GM18907 (cell line): ENCODE measurements at regions not wholly inside any gene's neighbourhood (a gene's known extent, or its start where the extent isn't known, plus 50 kb on each side); places are given as distances from the start of the nearest gene placed in this dataset.

Experiments
- ATAC-seq: cut with Tn5 transposase; IDR thresholded peaks from one replicate; pipeline ENCODE4 v1.9.1; 2021; ENCODE audit warnings: mild to moderate bottlenecking, moderate library complexity; ENCODE audit not compliant: unreplicated experiment

DNA sequence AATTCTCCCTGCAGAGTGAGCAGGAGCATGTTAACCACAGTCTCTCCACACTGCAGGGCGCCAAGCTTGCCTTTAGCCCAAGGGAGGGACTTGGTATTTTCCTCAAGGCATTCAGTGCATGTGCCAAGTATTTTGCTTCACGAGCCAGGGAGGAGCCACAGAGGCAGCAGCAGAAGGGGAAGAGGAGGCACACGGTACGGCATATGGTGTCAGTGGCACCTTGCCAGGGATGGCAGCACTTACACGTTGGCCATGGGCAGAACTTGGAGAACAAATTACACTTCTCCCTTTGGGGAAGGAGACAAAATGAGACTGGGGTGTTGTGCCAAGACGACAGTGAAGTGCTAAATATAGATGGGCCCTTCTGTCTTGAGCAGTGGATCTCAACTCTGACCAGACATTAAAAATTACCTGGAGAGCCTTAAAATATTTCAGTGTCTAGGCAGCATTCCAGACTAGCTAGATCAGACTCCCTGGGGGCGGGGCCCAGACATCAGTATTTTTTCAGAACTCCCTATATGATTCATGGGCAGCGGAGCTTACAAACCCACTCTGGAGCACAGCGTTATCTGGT lies 155.8 kb downstream of the DRD1 start:
- ATAC-seq = no peak

- ATAC-seq = no peak
Observed at GRCh38 chr5:175286981-175287380, 157.0 kb downstream of the DRD1 start.

- ATAC-seq = no peak
Observed at GRCh38 chr5:175285261-175285660, 158.7 kb downstream of the DRD1 start.

- no peak for ATAC-seq
Observed at GRCh38 chr5:175284806-175285205, 159.2 kb downstream of the DRD1 start.

DNA sequence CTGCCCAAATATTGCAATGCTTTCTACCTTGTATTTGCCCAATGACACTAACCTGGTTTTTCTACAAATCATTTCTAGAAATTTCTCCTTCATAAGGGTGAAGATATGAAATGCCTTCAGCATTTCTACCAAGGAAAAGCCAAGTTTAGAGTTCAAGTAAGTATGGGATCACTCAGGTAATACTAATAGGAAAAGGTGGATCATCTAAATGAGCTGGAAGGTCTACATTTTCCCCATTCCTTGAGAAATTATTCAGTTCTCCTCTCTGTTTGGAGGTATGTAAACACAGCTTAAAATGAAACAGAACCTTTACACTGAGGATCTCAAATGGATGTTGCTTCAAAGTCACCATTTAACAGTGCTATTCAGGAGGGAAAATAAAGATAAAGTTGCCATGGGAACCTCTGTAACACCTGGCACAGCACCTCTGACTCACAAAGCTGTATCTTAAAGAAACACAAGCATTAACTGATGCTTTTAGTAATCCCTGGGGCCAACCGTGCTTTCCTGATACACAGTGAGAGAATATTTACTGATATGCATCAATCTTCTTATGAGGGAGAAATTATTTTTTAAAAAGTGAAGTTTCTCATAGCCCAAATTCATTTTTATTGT lies 161.3 kb downstream of the DRD1 start:
- no peak for ATAC-seq

- no peak for ATAC-seq
Observed at GRCh38 chr5:175281714-175282113, 162.3 kb downstream of the DRD1 start.

GRCh38 chr5:175281257-175281656 lies 162.7 kb downstream of the DRD1 start:
- no peak for ATAC-seq

- ATAC-seq = no peak
Observed at GRCh38 chr5:175279506-175279905, 164.5 kb downstream of the DRD1 start.

GRCh38 chr5:175275748-175276147 lies 168.2 kb downstream of the DRD1 start:
- ATAC-seq = no peak

- ATAC-seq = no peak
Observed at GRCh38 chr5:175275097-175275496, 168.9 kb downstream of the DRD1 start.

DNA sequence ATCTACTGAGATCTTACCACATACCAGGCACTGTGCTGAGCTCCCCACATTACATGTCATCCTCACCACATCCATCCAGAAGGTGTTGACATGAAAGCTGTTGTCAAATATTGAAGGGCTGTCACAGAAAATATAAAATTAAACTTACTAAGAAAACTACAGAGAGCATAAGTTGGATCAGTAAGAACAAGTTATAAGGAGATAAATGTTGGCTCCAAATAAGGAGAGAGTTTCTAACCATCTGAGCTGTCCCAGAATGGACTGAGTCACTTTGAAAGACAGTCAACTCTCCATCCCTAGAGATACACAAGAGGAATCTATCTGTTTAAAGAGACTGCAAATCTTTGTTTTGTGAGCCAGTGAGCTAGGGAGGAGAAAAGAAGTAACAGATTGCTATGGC lies 169.8 kb downstream of the DRD1 start:
- no peak for ATAC-seq

GRCh38 chr5:175264406-175264805 lies 179.6 kb downstream of the DRD1 start:
- ATAC-seq = no peak

DNA sequence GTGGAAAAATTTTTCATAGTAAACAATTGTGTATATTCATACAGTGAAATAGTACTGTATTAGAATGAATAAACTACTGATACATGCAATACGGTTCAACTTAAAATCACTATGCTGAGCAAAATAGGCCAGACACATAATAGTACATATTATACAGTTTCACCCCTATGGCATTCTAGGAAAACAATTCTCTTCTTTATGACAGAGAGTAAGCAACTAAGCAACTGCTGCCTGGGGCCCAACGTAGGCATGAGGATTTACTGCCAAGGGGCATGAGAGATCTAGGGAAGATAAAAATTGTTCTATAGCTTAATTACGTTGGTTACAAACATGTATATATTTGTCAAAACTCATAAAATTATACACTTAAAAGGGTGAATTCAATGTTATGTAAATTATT lies 180.2 kb downstream of the DRD1 start:
- ATAC-seq = no peak

DNA sequence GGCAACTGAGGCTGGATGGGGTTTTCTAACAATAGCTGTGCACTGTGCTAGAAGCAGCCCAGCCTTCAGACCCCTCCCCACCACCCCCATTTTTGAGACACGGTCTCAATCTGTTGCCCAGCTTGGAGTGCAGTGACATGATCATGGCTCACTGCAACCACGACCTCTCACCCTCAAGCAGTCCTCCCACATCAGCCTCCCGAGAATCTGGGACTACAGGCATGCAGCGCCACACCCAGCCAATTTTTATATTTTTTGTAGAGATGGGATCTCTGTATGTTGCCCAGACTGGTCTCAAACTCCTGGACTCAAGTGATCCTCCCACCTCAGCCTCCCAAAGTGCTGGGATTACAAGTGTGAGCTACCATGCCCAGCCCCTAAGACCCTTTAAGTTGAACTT lies 182.5 kb downstream of the DRD1 start:
- no peak for ATAC-seq

GRCh38 chr5:175261037-175261436 lies 182.9 kb downstream of the DRD1 start:
- ATAC-seq = no peak

DNA sequence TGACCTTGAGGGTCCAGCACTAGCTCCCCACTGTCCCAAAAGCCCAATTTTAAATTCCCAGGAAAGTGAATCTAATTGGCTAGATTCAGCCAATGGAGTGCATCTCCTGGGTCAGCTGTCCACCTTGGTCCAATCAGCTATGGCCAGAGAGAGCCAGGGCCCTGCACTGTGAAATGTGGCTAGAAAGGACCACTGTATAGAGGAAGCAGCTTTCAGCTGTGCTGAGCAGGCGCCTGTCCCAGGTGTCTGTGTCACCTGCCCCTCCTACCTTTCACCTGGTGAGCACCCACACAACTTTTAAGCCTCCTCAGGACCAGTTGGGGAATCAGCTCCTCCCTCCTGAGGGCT lies 186.2 kb downstream of the DRD1 start:
- no peak for ATAC-seq

GRCh38 chr5:175257128-175257846 lies 186.7 kb downstream of the DRD1 start:
- ATAC-seq = no peak

DNA sequence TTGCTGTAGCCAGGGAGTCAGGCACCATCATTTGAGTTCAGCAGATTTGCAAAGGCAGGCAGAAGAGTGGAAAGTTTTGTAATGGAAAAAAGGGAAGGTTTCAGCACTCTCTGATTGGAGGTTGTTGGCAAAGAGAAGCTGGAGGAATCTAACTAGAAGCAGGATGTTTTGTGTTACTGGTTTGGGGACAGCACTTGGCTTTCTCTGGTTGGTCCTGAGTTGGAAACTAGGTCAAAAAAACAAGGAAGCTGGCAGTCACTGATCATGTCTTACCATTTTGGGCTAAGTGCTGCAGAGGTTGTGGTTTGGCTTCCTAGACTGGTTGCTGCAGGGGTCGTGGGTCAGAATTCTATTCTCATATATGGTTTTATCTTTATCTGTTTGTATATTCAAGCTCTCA lies 189.8 kb downstream of the DRD1 start:
- no peak for ATAC-seq

DNA sequence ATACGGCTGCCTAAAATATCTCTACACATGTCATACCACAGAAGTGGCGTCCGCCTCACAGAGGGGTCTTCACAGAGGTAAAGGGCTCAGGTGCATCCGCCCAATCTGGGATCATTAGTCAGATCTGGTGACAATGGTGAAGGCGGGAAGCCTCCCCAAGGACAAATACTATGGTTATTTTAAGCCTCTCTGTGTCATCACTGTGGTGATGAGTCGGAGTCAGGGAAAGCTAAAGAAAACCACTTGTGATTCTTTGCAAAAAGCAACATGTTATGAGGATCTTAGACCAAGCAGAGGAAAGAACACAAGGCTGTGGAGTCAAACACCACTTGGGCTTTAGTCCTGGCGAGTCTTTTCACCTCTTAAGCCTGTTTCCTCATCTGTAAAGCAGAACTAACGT lies 190.4 kb downstream of the DRD1 start:
- ATAC-seq = no peak

- no peak for ATAC-seq
Observed at GRCh38 chr5:175252234-175252805, 191.7 kb downstream of the DRD1 start.

DNA sequence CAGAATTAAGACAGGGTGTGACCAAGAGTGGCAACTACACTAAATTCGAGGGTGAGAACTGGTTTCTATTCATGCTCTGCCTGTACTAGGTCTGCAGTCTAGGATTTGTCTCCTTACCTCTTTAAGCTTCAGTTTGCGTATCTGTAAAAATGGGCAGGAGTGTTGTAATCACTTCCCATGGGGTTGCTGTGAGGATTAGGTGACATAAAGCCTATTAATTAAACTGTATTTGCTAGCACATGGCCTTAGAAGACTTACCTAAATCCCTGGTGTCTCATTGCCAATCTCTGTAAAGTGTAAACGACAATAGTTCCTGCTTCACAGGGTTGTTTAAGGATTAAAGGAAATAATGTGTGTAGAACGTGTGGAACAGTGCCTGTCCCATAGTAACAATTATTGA lies 193.6 kb downstream of the DRD1 start:
- ATAC-seq = no peak

- no peak for ATAC-seq
Observed at GRCh38 chr5:175248416-175248905, 195.5 kb downstream of the DRD1 start.
